GM19467 (cell line): ENCODE measurements at regions not wholly inside any gene's neighbourhood (a gene's known extent, or its start where the extent isn't known, plus 50 kb on each side); places are given as distances from the start of the nearest gene placed in this dataset.

Experiments
- ATAC-seq: cut with Tn5 transposase; IDR thresholded peaks from one replicate; pipeline ENCODE4 v1.9.1; 2021; ENCODE audit warnings: mild to moderate bottlenecking, moderate library complexity; ENCODE audit not compliant: unreplicated experiment

GRCh38 chr13:106243011-106243565 is 292.4 kb downstream of the EFNB2 start:
- no peak for ATAC-seq

- no peak for ATAC-seq
Observed at GRCh38 chr13:106241974-106242953, 293.2 kb downstream of the EFNB2 start.

- ATAC-seq = no peak
Observed at GRCh38 chr13:106238690-106239089, 296.8 kb downstream of the EFNB2 start.

- ATAC-seq = no peak
Observed at GRCh38 chr13:106234636-106235035, 300.8 kb downstream of the EFNB2 start.

- ATAC-seq = no peak
Observed at GRCh38 chr13:106233134-106233735, 302.2 kb downstream of the EFNB2 start.

GRCh38 chr13:106232681-106233080 is 302.8 kb downstream of the EFNB2 start:
- no peak for ATAC-seq

- no peak for ATAC-seq
Observed at GRCh38 chr13:106230450-106230849, 305.0 kb downstream of the EFNB2 start.

- no peak for ATAC-seq
Observed at GRCh38 chr13:106225126-106225525, 310.3 kb downstream of the EFNB2 start.

- ATAC-seq = no peak
Observed at GRCh38 chr13:106220211-106220610, 315.3 kb downstream of the EFNB2 start.

- no peak for ATAC-seq
Observed at GRCh38 chr13:106213028-106213757, 322.3 kb downstream of the EFNB2 start.

- ATAC-seq = no peak
Observed at GRCh38 chr13:106212386-106213010, 323.0 kb downstream of the EFNB2 start.

GRCh38 chr13:106210324-106210723 is 325.1 kb downstream of the EFNB2 start:
- ATAC-seq = no peak

- no peak for ATAC-seq
Observed at GRCh38 chr13:106205871-106206270, 329.6 kb downstream of the EFNB2 start.

- ATAC-seq = no peak
Observed at GRCh38 chr13:106197496-106197895, 338.0 kb downstream of the EFNB2 start.

- ATAC-seq = no peak
Observed at GRCh38 chr13:106187501-106188095, 347.9 kb downstream of the EFNB2 start.

- ATAC-seq = no peak
Observed at GRCh38 chr13:106187101-106187500, 348.4 kb downstream of the EFNB2 start.

GRCh38 chr13:106186366-106187030 is 349.0 kb downstream of the EFNB2 start:
- ATAC-seq = no peak

GRCh38 chr13:106184790-106185189 is 350.7 kb downstream of the EFNB2 start:
- ATAC-seq = no peak

- no peak for ATAC-seq
Observed at GRCh38 chr13:106183410-106184065, 351.9 kb downstream of the EFNB2 start.
